HG03520 (cell line): ENCODE measurements at regions not wholly inside any gene's neighbourhood (a gene's known extent, or its start where the extent isn't known, plus 50 kb on each side); places are given as distances from the start of the nearest gene placed in this dataset.
"Not testable (repeated sequence)": the region's sequence is repeated elsewhere in the genome, so short reads cannot be mapped to it uniquely, and the experiment has no call there.

Source experiments
- ATAC-seq: cut with Tn5 transposase; IDR thresholded peaks from one replicate; pipeline ENCODE4 v1.9.1; 2021; ENCODE audit warnings: mild to moderate bottlenecking, moderate library complexity; ENCODE audit not compliant: unreplicated experiment

GRCh38 chr9:68593760-68594159 is 53.1 kb upstream of the TMEM252 start:
- not testable (repeated sequence) for ATAC-seq

- no peak for ATAC-seq
These were observed 55.2 kb upstream of the TMEM252 start for GRCh38 chr9:68595868-68596267.

GRCh38 chr9:68597362-68597997 is 56.8 kb upstream of the TMEM252 start:
- no peak for ATAC-seq

- ATAC-seq: no peak
These were observed 59.1 kb upstream of the TMEM252 start for GRCh38 chr9:68599826-68600225.

- ATAC-seq: no peak
These were observed 60.4 kb upstream of the TMEM252 start for GRCh38 chr9:68601081-68601480.

- ATAC-seq: no peak
These were observed 62.7 kb upstream of the TMEM252 start for GRCh38 chr9:68603371-68603770.

GRCh38 chr9:68608763-68609162 is 68.1 kb upstream of the TMEM252 start:
- no peak for ATAC-seq

GRCh38 chr9:68609901-68610415 is 69.3 kb upstream of the TMEM252 start:
- ATAC-seq: no peak

- ATAC-seq: no peak
These were observed 73.4 kb upstream of the TMEM252 start for GRCh38 chr9:68614121-68614520.

- not testable (repeated sequence) for ATAC-seq
These were observed 76.3 kb upstream of the TMEM252 start for GRCh38 chr9:68617011-68617410.

- no peak for ATAC-seq
These were observed 78.4 kb upstream of the TMEM252 start for GRCh38 chr9:68619072-68619471.

GRCh38 chr9:68619636-68620035 is 79.0 kb upstream of the TMEM252 start:
- ATAC-seq: no peak

- ATAC-seq: no peak
These were observed 79.5 kb upstream of the PIP5K1B start for GRCh38 chr9:68625559-68625958.

- ATAC-seq: no peak
These were observed 78.5 kb upstream of the PIP5K1B start for GRCh38 chr9:68626526-68626925.

- no peak for ATAC-seq
These were observed 77.9 kb upstream of the PIP5K1B start for GRCh38 chr9:68627104-68627503.

- ATAC-seq: no peak
These were observed 77.4 kb upstream of the PIP5K1B start for GRCh38 chr9:68627594-68627993.

GRCh38 chr9:68629042-68629441 is 76.0 kb upstream of the PIP5K1B start:
- no peak for ATAC-seq

GRCh38 chr9:68631811-68632210 is 73.2 kb upstream of the PIP5K1B start:
- ATAC-seq: no peak

- no peak for ATAC-seq
These were observed 68.0 kb upstream of the PIP5K1B start for GRCh38 chr9:68637020-68637419.

GRCh38 chr9:68639261-68639660 is 65.8 kb upstream of the PIP5K1B start:
- not testable (repeated sequence) for ATAC-seq

GRCh38 chr9:68640421-68641089 is 64.5 kb upstream of the PIP5K1B start:
- ATAC-seq: no peak
